NCI-H146 treated with DMSO at 0.1 percent for 48 hours (cell line): ENCODE measurements at regions not wholly inside any gene's neighbourhood (a gene's known extent, or its start where the extent isn't known, plus 50 kb on each side); places are given as distances from the start of the nearest gene placed in this dataset.
"Not testable (repeated sequence)": the region's sequence is repeated elsewhere in the genome, so short reads cannot be mapped to it uniquely, and the experiment has no call there.

Experiments used
- DNase-seq: peaks from one replicate; lab custom pipeline; 2025; ENCODE audit not compliant: unreplicated experiment; lab: John Stamatoyannopoulos, UW

DNA sequence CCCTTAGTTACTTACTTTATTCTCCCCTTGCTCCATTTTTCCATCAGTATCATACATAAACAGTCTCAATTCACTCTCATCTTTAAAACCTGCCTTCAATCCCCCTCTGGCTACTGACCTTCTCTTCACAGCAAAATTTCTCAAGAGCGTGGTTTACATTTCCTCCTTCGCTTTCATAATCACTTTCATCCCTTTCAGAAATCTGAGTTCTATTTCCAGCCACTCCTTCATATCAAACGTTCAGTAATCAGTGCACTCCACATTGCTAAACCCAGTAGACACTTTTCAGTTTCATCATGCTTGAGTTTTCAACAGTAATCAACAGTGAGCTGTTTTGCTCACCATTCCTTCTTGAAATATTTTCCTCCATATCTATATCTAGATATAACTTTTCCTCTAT, 176.7 kb upstream of the HSF2 start:
- DNase-seq, result no peak

DNA sequence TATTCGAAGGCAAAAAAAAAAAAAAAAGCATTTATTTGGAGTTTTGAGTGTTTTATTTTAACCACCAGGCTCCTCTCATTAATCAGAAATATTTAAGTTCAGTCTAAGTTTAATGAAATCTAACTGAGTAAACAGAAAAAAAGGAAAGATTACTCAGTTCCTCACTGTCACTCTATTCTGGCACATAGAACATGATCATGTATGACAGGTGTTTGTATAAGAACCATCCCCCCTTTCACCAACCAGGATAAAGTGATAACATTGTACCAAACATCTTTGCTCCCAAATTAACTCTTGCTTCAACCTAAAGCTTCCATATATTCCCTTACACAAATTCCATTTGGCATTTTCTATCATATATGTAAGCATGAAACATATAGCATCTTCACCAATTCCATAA, 176.2 kb upstream of the HSF2 start:
- no peak for DNase-seq

DNA sequence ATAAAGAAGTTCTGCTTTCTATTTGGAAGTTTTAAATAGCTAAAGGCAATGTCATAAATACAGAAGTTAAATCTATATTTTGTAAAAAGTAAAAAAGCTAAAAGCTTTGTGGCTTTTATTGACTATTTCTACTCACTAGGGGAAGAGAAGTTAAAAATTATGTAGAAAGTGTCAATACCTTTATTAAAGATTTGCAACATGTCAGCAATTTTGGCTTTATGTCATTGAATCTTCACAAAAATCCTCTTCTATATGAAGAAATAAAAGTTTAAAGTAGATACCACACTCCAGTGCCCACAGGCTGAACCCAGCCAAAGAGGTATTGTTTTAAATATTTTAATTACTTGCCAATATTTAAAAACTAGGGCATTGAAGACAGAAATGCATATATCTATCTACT, 160.6 kb upstream of the HSF2 start:
- DNase-seq, result no peak

GRCh38 chr6:122246906-122247658, 152.4 kb upstream of the HSF2 start:
- DNase-seq, result no peak

DNA sequence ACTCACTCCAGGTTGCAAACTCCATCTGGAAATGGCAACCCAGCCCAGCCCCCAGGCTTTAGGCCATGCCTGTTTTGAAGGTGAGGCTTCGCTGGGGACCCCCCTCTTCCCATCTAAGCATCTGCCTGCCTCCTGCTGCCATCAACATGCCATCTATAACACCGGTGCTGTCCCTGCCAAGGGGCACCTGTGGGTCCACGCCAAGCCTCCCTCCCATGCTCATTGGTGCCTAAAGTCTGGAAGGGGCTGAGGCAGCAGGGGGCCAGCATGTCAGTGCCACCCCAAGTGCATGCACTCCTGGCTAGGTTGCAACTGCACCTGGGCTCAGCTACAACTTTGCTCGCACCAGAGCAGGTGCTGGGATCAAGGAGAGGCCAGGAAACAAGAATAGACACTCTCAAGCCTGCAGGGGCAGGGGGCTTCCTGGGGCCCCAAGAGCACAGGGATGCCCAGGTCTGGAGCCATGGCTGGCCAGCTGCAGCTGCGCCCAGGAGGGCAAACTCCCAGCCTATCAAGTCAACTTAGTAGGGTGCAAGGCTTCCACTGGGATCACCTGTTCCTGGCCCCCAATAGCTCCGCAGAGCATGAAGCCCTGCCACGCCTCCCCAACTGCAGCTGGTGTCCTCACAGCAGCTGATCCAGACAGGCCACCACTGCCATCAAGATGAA, 151.3 kb upstream of the HSF2 start:
- DNase-seq, result no peak

DNA sequence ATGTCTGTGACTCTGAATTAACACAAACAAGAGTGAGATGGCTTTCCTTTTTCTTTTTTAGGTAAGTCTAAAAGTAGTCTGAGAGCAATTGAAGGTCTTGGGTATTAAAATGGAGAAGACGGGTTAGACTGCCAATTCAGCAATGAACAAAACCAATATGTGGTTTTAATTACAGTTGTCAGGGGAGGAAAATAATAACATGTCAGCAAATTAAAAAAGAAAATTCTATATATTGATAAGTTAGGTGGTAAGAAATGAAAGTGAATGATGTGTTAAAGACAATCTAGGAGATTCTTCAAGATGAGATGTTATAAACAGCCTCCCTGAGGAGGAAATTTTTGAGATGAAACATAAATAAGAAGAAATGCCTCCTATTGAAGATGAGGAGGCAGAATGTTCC, 150.6 kb upstream of the HSF2 start:
- no peak for DNase-seq

DNA sequence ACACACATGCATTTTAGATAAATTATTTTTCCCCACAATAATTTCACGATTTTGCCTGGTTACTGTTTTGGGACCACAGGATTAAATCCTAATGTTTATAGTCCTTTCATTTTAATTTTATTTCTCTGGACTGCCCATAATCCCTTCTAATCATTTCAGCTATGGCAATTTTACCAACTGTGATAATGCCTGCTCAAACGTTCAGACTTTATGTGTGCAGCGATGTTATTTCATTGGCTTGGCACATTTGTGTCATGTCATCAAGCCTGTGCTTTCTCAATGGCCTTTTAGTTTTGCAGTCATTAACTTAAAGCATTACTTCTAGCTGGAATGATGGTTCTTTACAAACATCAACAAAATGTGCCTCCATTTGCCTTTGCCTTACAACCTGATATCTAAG, 140.6 kb upstream of the HSF2 start:
- DNase-seq, result no peak

DNA sequence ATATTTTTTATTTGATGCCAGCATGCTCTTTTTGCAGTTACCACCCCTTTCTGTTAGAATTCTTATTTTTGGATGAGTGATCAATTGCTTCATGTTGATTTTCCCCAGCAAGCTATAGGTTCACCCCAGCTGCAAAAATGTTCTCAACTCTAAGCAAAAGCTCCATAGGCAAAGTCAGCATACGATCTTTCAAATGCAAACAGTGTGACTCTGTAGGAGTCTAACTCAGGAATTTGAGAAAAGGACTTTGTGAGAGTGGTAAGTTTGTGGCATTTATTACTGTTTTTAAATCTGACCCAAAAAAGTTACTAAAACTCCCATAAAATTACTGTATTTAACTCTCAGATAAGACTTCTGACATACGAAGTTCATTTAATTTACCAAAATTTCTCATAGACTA, 134.9 kb upstream of the HSF2 start:
- no peak for DNase-seq

DNA sequence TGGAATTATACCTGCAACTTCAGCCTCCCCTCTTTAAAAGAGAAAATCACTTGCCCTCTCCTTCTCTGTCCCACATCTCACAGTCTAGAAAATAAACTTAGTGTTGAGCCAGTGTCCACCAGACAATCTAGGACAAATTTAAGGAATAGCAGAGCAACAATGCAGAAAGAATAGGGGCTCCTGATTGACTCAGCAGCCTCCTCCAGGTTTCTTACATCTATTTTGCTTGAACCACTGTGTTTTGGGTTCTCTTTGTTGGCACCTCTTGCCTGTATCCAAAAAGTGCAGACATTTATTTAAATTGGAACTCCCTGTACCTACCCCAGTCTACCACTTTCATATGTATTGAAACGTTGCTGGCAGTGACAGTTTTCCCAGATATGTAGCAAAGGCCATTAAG, 133.7 kb upstream of the HSF2 start:
- no peak for DNase-seq

GRCh38 chr6:122268394-122268793, 131.1 kb upstream of the HSF2 start:
- DNase-seq, result no peak

DNA sequence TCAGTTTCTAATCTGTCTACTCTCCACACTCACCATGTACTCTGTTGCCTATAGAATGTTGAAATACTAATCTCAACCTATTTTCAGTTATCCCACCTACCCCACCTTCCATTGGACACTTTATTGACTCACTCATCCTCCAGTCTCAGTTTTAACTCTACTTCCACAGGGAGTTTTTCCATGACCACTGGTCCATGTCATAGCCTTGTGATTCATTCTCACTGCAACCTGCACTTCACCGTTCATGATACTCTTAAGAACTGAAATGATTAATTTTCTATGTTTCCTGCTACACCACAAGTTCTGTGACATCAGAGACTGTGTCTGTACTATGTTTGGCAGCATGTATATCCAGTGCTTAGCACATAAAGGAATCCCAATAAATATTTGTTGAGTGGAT, 122.8 kb upstream of the HSF2 start:
- no peak for DNase-seq

DNA sequence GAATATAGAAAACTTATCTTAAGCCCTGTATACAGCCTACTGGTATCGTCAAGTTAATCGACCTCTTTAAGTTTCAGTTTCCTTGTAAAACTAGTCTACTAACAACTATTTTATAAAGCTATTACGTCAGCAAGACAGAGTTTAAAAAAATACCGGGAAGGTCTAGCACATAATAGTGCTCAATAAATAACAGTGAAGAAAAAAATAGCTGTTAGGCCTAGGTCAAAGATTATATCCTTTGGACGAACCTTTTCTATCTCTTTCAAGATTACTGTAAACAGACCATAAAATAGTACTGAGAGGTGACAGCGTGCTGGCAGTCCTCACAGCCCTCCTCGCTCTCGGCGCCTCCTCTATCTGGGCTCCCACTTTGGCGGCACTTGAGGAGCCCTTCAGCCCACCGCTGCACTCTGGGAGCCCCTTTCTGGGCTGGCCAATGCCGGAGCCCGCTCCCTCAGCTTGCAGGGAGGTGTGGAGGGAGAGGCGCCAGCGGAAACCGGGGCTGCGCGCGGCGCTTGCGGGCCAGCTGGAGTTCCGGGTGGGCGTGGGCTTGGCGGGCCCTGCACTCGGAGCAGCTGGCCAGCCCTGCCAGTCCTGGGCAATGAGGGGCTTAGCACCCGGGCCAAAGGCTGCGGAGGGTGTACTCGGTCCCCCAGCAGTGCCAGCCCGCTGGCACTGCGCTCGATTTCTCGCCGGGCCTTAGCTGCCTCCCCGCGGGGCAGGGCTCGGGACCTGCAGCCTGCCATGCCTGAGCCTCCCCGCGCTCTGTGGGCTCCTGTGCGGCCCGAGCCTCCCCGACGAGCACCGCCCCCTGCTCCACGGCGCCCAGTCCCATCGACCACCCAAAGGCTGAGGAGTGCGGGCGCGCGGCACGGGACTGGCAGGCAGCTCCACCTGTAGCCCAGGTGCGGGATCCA, 119.1 kb upstream of the HSF2 start:
- not testable (repeated sequence) for DNase-seq

- DNase-seq, result no peak
These were observed 115.6 kb upstream of the HSF2 start for GRCh38 chr6:122283884-122284283.

DNA sequence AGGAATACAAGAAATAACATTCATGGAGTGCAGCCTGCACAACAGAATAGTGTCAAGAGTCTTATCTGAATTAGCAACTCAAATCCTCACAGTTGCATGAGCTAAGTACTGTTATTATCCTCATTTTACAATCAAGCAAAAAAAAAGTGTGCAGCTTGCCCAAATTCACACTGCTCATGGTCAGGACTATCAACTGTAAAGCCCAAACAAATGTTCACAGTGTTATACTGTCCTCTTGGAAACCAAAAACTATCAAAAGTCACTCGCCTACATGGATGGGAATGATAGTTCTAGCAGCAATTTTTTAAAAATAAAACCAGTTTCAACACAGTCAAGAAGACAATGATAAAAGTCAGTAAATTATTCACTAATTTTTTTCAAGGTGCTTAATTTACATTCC, 114.6 kb upstream of the HSF2 start:
- DNase-seq, result no peak

- DNase-seq, result no peak
These were observed 114.0 kb upstream of the HSF2 start for GRCh38 chr6:122285292-122285913.

GRCh38 chr6:122286512-122286911, 112.9 kb upstream of the HSF2 start:
- DNase-seq, result no peak

DNA sequence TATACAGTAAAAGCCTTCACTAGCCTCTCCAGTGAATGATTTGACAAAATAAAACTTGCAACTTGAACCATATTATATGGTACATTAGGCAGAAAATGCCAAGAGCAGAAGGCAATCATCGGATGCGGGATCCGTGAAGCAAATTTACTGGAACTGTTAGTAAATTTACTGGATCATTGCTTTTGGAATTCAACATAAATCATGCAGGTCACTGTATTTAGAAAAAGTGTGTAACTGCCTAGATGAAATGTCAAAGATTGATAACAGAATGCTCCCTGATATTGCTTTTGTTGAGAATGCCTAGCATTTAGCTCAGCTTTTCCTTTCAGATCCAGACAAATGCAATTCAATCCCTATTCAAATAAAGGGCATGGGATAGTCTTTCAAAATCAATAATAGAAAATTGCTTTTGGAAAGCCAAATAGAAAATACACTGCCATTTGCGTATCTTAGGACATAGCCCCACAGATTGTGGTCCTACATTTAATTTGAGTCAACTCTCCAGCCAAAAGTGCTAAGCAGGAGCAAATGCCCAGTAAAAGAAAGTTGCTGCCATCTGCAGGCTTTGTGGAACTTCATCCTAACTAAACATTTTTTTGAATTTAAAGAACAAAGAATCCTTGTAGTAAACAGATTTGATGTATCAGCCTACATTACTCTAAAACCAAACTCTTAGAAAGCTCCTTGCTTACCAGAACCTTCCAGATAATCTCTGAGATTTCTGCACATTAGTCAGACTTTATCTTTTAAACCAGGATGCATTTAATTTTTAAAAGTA, 109.5 kb upstream of the HSF2 start:
- DNase-seq, result peak; percentile 96

GRCh38 chr6:122297010-122297409, 102.4 kb upstream of the HSF2 start:
- no peak for DNase-seq

DNA sequence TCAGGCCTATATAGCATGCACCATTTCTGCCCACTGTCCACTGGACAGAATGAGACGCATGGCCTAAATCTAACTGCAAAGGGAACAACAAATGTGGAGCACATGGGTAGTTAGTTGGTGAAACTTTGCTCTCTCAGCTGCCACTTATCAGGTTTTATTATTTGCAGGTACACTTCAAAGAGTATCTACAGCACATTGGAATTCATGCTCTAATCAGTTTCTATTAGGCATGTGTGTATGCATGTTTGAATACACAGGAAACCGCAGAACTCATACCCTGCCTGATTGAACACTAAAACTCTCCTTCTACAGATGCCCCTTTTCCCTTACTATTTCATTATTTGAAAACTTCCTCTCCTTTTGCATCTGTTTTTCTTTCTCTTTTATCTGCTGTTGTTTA, 97.4 kb upstream of the HSF2 start:
- no peak for DNase-seq

GRCh38 chr6:122307577-122307976, 91.9 kb upstream of the HSF2 start:
- no peak for DNase-seq

DNA sequence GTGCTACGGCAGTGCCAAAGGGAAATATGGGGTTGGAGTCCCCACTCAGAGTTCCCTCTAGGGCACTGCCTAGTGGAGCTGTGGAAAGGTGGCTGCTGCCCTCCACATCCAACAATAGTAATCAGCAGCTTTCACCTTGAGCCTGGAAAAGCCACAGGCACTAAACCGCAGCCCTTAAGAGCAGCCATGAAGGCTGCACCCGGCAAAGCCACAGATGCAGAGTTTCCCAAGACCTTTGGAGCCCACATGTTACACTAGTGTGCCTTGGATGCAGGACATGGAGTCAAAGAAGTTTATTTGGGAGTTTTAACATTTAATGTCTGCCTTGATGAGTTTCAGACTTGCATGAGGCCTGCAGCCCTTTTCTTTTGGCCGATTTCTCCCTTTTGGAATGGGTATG, 91.4 kb upstream of the HSF2 start:
- DNase-seq, result no peak
